ENCODE measurements at regions not wholly inside any gene's neighbourhood (a gene's known extent, or its start where the extent isn't known, plus 50 kb on each side); places are given as distances from the start of the nearest gene placed in this dataset.

DNA sequence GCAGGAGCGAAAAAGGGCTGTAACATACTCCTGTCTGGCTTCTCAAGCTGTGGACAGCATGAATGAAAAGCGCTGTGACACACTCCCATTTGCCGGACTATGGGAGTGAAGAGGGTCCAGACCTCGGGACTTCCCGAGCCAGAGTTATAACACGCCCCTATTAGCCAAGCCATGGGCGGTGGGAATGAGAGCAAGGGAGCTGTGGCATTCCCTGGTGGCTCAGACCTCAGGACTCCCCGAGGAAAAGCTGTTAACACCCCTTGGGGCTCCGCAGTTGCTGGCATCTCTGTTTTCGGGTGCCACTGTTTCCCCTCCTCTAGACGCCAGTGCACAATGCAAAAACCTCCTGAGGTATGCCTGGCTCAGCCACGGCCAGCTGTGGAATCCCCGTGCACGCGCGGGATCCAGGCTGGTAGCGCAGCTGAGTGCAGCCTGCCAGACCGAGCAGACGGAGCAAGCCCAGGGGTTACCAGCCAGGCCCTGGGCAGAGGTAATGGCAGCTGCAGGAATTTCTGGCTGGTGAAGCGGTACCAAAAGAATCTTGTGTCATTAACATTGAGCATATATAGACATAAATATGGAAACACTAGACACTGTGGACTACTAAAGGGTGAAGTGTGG lies 1534.6 kb upstream of the PRR20A start:
- H3K4me3 ChIP-seq (ENCODE audit: control extremely low read depth in 1 of 5, extremely low read depth in 1 of 5, insufficient read depth in 1 of 5, low read depth in 2 of 5, low read length in 4 of 5) = no peak overlapping the region
- no peaks in the 10 kb centered on the region for H3K27me3 ChIP-seq (replicated peaks in 1 of 4; ENCODE audit: control extremely low read depth in 1 of 4, control insufficient read depth in 3 of 4, insufficient read depth in 4 of 4, low read length in 3 of 4)
- H3K4me2 ChIP-seq (replicated peaks; ENCODE audit: low read depth, low read length, poor library complexity, severe bottlenecking) = no peak overlapping the region
- no peak overlapping the region for H3K27ac Mint-ChIP-seq
- ATAC-seq (ENCODE audit: low read depth) = no peak
- no peaks in the 10 kb centered on the region for H3K4me1 Mint-ChIP-seq
- H3K27me3 Mint-ChIP-seq = no peaks in the 10 kb centered on the region
- no peaks in the 10 kb centered on the region for H3K9me3 Mint-ChIP-seq (ENCODE audit: insufficient read depth)
- DNase-seq = no peak
- H3K4me3 Mint-ChIP-seq = no peak overlapping the region
- H3K36me3 ChIP-seq (replicated peaks in 1 of 2; ENCODE audit: control extremely low read depth in 1 of 2, control insufficient read depth in 1 of 2, extremely low read depth in 1 of 2, insufficient read depth in 2 of 2, low read length in 1 of 2) = no peaks in the 10 kb centered on the region
- WGBS (ENCODE audit: insufficient coverage) = 94% methylated on average over 19 of the region's 20 CpGs
- H3K9ac ChIP-seq (ENCODE audit: low read length) = no peak overlapping the region
- no peak overlapping the region for H3K27ac ChIP-seq (ENCODE audit: low read length in 2 of 2)
- no peak overlapping the region for H2AFZ ChIP-seq (ENCODE audit: insufficient read depth, low read depth, low read length, poor library complexity, severe bottlenecking)
- H3K79me2 ChIP-seq (ENCODE audit: control insufficient read depth, insufficient read depth, low read length) = no peaks in the 10 kb centered on the region
- H3K4me1 ChIP-seq (ENCODE audit: control insufficient read depth in 2 of 2, insufficient read depth in 2 of 2, low read length in 2 of 2) = no peaks in the 10 kb centered on the region
- CTCF ChIA-PET = no interaction called here
- no peaks in the 10 kb centered on the region for H4K20me1 ChIP-seq (ENCODE audit: control insufficient read depth, insufficient read depth, low read length, poor library complexity, severe bottlenecking)
- POLR2A ChIA-PET = no interaction called here
- peaks cover 0 to 5% (median 0%) of the 10 kb centered on the region in 3 donors for H3K9me3 ChIP-seq (ENCODE audit: control extremely low read depth in 1 of 3, control insufficient read depth in 2 of 3, insufficient read depth in 1 of 3, low read length in 2 of 3)
- TF ChIP-seq EZH2 (IDR thresholded peaks at IDR 0.05; ENCODE audit: borderline replicate concordance, insufficient read depth, low read depth, low read length, poor library complexity, severe bottlenecking) = no peak
- TF ChIP-seq, protein P1, sequence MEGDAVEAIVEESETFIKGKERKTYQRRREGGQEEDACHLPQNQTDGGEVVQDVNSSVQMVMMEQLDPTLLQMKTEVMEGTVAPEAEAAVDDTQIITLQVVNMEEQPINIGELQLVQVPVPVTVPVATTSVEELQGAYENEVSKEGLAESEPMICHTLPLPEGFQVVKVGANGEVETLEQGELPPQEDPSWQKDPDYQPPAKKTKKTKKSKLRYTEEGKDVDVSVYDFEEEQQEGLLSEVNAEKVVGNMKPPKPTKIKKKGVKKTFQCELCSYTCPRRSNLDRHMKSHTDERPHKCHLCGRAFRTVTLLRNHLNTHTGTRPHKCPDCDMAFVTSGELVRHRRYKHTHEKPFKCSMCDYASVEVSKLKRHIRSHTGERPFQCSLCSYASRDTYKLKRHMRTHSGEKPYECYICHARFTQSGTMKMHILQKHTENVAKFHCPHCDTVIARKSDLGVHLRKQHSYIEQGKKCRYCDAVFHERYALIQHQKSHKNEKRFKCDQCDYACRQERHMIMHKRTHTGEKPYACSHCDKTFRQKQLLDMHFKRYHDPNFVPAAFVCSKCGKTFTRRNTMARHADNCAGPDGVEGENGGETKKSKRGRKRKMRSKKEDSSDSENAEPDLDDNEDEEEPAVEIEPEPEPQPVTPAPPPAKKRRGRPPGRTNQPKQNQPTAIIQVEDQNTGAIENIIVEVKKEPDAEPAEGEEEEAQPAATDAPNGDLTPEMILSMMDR (IDR thresholded peaks at IDR 0.05) = no peak
- intact Hi-C loops (cut with micrococcal nuclease) = no loop called here

DNA sequence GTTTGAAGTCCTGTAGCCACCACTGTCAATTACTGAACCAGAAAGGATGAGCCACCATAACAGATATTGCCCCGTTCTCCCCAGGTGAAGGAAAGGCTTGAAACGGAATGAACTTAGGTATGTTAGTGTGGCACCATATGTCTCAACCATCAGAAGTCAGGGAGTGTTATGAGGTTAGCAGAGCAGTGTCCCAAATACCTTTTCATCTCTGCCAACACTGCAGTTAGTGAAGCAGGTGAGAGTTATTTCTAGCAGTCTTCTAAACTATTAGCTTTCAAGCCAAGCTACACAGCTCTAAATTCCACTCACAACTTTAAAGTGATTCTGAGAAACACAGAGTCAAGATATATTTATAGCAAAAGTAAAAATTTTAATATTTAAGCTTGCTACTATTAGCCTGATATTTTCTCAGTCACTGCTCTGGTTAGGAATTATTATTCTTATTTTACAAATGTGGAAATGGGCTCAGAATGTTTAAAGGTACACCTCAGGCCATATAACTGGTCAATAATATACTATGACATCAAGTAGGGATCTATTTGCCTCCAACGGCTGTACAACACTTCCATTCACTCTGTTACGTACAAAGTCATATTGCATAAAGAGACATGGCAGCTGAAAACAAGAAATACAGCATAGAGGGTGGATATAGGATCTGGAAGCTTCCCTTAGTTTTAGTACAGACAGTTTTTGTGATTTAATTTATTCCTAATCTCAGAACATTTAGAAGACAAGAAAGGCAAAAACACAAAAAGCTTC lies 1527.1 kb upstream of the PRR20A start:
- no peak overlapping the region for H3K4me2 ChIP-seq (replicated peaks; ENCODE audit: low read depth, low read length, poor library complexity, severe bottlenecking)
- H3K4me3 ChIP-seq (ENCODE audit: control extremely low read depth in 1 of 5, extremely low read depth in 1 of 5, insufficient read depth in 1 of 5, low read depth in 2 of 5, low read length in 4 of 5) = no peak overlapping the region
- H3K4me1 ChIP-seq (ENCODE audit: control insufficient read depth in 2 of 2, insufficient read depth in 2 of 2, low read length in 2 of 2) = no peaks in the 10 kb centered on the region
- H3K36me3 ChIP-seq (replicated peaks in 1 of 2; ENCODE audit: control extremely low read depth in 1 of 2, control insufficient read depth in 1 of 2, extremely low read depth in 1 of 2, insufficient read depth in 2 of 2, low read length in 1 of 2) = no peaks in the 10 kb centered on the region
- no peak for TF ChIP-seq EZH2 (IDR thresholded peaks at IDR 0.05; ENCODE audit: borderline replicate concordance, insufficient read depth, low read depth, low read length, poor library complexity, severe bottlenecking)
- TF ChIP-seq, protein P1 (IDR thresholded peaks at IDR 0.05) = no peak
- no peaks in the 10 kb centered on the region for H3K27me3 ChIP-seq (replicated peaks in 1 of 4; ENCODE audit: control extremely low read depth in 1 of 4, control insufficient read depth in 3 of 4, insufficient read depth in 4 of 4, low read length in 3 of 4)
- ATAC-seq (ENCODE audit: low read depth) (no peak), DNase-seq (no peak)
- no peaks in the 10 kb centered on the region for H3K79me2 ChIP-seq (ENCODE audit: control insufficient read depth, insufficient read depth, low read length)
- no CpG with 5 or more reads among the region's 4 CpGs for WGBS (ENCODE audit: insufficient coverage)
- intact Hi-C loops (cut with micrococcal nuclease) = no loop called here
- H3K27ac ChIP-seq (ENCODE audit: low read length in 2 of 2) = no peak overlapping the region
- H3K4me3 Mint-ChIP-seq = no peak overlapping the region
- no peaks in the 10 kb centered on the region for H4K20me1 ChIP-seq (ENCODE audit: control insufficient read depth, insufficient read depth, low read length, poor library complexity, severe bottlenecking)
- H3K27ac Mint-ChIP-seq = no peak overlapping the region
- ChIA-PET CTCF (no interaction called here), POLR2A (no interaction called here)
- H2AFZ ChIP-seq (ENCODE audit: insufficient read depth, low read depth, low read length, poor library complexity, severe bottlenecking) = no peak overlapping the region
- H3K9ac ChIP-seq (ENCODE audit: low read length) = no peak overlapping the region
- peaks cover 2% of the 10 kb centered on the region for H3K9me3 Mint-ChIP-seq (ENCODE audit: insufficient read depth)
- no peaks in the 10 kb centered on the region for H3K4me1 Mint-ChIP-seq
- no peaks in the 10 kb centered on the region for H3K27me3 Mint-ChIP-seq
- H3K9me3 ChIP-seq (ENCODE audit: control extremely low read depth in 1 of 3, control insufficient read depth in 2 of 3, insufficient read depth in 1 of 3, low read length in 2 of 3) = peaks cover 0 to 3% (median 0%) of the 10 kb centered on the region in 3 donors

Data from B cell (primary cell).